Left forelimb (tissue), 1 donor: ENCODE measurements at regions not wholly inside any gene's neighbourhood (a gene's known extent, or its start where the extent isn't known, plus 50 kb on each side); places are given as distances from the start of the nearest gene placed in this dataset.
"Not testable (repeated sequence)": the region's sequence is repeated elsewhere in the genome, so short reads cannot be mapped to it uniquely, and the experiment has no call there.

Experiments used
- DNase-seq: peaks from one replicate; pipeline ENCODE4 v3.0.0-alpha.2; 2018; ENCODE audit warnings: low spot score

- DNase-seq = no peak
Observed at GRCh38 chr5:115435778-115436712, 108.5 kb downstream of the FEM1C start.

GRCh38 chr5:115435065-115435777 lies 109.4 kb downstream of the FEM1C start:
- no peak for DNase-seq

- no peak for DNase-seq
Observed at GRCh38 chr5:115433918-115434317, 110.7 kb downstream of the FEM1C start.

DNA sequence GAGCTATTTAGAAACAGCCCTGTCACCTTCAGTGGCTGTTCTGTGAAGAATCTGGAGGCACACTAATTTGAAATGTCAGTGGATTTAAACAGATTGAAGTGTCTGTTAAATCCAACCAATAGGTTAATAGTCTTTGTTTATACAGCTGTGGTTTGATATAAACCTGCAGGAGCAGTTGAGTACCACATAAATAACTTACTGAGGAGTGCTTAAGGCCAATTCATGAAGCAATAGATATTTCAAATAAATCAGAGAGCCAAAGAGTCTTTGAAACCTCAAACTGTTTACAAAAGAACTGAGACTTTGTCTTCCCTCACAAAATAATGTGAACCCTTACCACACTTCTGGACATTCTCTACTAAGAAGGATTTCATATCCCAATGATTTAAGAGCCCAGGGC lies 111.9 kb downstream of the FEM1C start:
- no peak for DNase-seq

DNA sequence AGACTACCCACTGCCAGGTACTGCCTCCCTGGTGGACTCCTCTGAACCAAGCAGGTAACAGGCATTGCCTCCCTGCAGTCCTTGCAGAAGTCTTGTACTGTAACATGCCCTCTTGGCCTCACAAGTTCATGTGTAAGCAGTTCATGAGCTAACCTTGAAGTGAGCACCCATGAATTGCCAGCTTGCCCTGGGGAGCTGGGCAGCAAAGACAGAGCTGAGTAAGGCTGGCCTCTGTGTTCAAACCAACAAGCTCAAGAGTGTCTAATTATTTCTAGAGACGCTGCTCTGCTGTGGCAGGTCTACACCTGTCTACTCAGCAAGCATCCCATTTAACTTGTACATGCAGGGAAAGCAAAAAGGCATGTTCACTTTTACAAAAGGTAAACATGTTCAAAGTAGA lies 113.5 kb downstream of the FEM1C start:
- no peak for DNase-seq

DNA sequence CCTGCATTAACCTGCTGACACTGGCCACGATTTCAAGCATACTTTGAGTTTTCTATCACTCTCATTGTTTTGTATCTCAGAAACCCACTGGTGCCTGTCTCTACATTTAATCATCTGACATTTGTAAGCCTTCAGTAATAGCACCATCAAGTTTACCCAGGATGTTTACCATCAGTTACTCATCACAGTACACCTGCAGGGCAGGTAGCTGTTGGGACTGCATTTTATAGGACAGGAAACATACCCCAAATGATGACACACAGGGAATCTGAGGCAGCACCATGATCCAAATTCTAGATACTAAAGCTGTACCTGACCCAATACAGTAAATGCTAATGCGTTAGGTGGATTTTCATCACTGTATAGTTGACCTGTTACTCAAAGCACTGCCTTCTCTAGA lies 114.2 kb downstream of the FEM1C start:
- DNase-seq = no peak

- DNase-seq = no peak
Observed at GRCh38 chr5:115429345-115429940, 115.1 kb downstream of the FEM1C start.

GRCh38 chr5:115428676-115429075 lies 115.9 kb downstream of the FEM1C start:
- no peak for DNase-seq

DNA sequence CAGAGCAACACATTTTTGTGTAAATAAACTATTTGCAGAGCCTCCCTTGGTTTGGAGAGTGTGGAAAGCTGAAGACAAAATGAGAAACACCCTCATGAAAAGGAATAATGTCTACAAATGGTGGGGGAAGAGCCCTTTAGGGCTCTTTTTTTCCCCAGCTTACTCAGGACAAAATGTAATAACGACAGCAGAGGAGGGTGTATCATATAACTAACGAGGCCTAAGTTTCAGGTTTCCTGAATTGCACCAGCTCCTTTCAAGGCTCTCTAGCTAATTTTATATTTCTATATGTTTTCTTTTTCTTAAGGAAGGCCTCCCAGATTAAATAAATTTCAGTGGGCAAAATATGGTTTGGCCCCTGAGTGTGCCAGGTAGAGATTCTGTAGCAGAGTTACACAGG lies 116.3 kb downstream of the FEM1C start:
- DNase-seq = no peak

GRCh38 chr5:115424446-115424845 lies 120.1 kb downstream of the FEM1C start:
- DNase-seq = no peak

DNA sequence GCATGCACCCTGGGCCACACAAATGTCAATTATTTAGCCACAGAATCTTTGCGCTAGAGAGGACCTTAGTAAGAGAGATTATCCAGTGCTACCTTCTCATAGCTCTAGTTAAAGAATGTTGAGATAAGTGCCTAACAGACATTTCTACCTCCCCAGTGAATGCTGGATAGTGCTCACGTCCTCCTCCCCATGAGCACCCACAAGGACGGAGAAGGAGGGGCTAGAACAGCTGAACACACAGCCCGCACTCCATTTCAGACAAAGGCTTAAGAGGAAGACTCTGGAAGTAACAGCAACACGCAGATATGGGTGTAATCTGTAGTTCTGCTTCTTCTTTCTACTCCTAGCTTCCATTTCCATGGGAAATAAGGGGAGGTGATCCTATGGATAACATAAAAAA lies 120.5 kb downstream of the FEM1C start:
- DNase-seq = no peak

DNA sequence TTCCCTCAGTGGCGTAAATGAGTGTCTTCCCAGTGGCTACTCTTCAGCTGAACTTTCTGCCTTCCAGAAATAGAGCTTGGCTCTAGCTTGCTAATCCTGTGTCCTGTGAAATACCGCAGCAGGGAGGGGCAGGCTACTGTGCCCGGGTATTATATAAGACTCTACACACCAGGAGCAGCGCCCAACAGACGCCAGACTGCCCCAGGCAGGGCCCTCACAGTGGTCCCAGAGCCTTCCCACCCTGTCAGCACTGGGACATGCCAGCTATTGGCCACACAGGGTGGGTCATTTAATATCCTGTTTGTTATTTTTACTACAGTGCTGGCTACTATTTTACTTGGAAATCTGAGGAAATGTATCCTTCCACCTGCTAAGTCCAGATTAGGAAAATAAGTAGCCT lies 121.0 kb downstream of the FEM1C start:
- DNase-seq = no peak

DNA sequence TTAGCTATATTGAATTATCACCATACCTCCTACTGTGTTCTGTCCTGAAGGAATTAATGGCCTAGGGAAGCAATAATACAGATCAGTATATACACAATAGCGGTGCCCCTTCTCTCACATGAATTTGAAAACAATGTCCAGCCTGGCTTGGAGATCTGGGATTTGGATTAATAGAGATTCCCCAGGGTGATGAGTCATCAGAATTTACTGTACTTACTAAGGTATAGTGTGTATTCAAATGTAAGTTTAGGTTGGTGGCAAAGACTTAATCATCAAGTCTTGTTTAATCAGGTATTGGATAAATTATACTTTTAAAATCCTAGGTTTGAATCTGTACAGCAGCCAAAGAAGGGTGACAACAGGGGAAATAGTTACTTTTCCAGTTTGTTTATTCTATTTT lies 121.5 kb downstream of the FEM1C start:
- no peak for DNase-seq

DNA sequence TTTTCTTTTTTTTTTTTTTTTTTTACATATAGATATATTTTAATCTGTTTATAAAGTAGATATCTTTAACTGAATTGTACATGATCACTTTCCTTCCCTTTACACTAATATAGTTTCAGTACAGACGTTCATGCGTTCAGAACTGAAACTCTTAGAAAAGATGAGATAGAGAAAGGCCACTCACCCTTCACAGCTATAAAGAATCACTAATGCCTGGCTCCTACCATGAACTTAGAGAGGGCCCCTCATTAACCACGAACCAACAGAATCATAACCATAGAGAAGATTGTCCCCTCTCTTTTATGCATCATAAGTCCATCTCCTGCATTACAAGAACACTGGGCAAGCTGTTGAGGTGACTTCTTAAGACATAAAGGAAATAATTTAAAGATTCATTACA lies 123.8 kb downstream of the FEM1C start:
- DNase-seq = not testable (repeated sequence)

DNA sequence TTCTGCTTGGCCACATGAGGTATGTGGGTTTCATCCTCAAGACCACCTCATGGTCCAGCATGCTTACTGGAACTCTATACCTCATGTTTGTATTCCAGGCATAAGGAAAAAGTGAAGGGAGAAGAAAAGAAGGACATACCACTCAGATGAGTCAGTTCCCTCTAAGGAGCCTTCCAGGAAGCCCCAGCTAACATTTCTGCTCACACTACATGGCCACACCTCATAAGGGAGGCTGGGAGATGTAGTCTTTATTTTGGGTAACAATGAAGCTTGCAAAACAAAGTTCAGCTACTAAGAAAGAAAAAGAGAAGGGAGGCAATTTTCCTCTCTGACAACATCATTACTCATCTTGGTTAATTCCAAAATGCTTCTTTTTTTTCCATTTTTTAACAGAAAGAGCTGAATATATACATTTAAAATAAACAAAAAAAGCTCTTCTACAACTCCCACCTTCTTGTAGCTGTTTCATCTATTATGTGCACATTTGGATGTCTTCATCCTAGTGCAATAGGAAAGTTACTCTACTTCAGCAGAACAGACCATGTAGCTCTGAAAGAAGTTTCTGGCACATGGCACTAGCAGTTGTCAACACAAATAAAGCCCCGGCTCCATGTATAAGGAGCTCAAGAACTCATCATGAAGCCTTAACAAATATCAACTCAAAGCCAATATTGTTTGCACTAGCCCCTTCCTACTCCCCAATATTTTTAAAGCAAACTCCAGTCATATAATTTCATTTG lies 123.6 kb upstream of the CCDC112 start:
- DNase-seq = no peak

DNA sequence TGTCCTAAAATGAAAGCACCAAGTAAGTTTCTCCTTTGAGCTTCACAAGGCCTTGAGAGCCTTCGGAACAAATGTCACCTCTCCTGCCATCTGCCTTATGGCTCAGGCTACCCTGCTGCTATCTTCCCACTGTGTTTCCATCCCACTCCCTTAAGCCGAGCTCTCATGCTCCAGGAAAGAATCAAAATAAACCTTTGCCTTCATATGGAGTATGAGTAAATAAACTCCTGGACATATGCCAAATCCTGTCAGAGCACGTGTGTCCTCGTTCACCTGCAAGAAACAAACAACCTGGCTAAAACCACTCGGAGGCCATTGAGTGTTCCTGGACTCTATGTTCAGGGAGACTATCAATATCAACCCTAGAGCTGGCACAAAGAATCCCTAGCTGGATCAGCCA lies 122.3 kb upstream of the CCDC112 start:
- DNase-seq = no peak

DNA sequence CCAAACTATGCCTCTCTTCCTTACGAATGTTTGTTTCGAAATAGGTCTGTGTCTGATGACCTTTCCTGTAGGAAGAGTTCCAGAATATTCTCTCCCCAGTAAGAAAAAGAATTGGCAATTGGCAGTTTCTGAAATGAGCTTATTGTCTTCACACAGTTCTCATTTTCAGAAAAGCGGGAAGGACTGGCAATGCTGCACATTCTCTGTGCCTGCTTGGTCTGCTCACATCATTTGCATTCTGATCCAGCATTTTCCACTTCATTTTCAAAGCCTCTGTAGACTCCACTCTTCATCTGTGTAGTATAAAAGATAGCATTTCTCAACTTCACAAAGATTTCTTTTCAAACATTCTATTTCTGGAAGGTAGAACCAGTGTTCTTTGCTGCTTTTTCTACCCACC lies 120.6 kb upstream of the CCDC112 start:
- no peak for DNase-seq

GRCh38 chr5:115415143-115415491 lies 118.7 kb upstream of the CCDC112 start:
- DNase-seq = no peak

- DNase-seq = peak; percentile 70
Observed at GRCh38 chr5:115414406-115415142, 118.1 kb upstream of the CCDC112 start.

- no peak for DNase-seq
Observed at GRCh38 chr5:115413651-115414050, 117.2 kb upstream of the CCDC112 start.

GRCh38 chr5:115409094-115409493 lies 112.6 kb upstream of the CCDC112 start:
- DNase-seq = no peak
